T1000 (cell line): ENCODE measurements at regions not wholly inside any gene's neighbourhood (a gene's known extent, or its start where the extent isn't known, plus 50 kb on each side); places are given as distances from the start of the nearest gene placed in this dataset.
"Not testable (repeated sequence)": the region's sequence is repeated elsewhere in the genome, so short reads cannot be mapped to it uniquely, and the experiment has no call there.

Source experiments
- DNase-seq: peaks from one replicate; lab custom pipeline; 2025; ENCODE audit warnings: mixed read lengths; lab: John Stamatoyannopoulos, UW

DNA sequence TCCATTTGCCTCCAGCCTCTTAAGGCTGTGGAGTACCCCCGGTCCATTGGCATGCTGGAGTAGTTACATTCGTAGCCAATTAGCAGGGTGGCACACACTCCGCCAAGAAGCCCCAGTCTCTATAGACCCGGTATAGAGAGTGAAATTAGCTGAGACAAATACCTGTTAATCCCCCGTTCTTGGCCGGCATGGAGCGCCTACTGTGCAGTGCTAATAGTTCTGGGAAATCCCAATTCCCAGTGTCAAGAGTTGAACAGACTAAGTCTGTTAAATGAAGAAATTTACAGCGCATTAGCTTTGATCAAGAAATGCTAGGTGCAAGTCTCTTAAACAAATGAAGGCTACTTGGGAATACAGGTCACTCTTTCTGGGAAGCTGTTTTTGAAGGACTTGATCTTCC lies 127.8 kb upstream of the ARX start:
- DNase-seq: no peak

DNA sequence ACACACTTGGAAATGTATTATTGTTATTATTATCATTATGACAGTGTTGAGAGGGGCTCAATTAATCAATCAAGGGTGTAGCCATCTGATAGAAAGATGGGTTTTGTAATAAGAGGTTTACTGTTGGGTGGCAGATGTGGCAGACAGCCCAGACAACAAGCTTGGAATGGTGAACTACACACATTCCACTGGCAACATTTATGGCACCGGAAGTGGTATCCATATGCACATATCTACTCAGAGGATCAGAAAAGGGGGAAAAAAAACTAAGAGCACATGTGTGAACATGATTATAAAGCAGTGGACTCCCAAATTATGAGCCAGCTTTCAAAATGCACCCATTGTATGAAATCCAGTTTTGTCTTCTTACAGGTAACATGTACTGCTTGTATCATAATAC lies 125.9 kb upstream of the ARX start:
- no peak for DNase-seq

DNA sequence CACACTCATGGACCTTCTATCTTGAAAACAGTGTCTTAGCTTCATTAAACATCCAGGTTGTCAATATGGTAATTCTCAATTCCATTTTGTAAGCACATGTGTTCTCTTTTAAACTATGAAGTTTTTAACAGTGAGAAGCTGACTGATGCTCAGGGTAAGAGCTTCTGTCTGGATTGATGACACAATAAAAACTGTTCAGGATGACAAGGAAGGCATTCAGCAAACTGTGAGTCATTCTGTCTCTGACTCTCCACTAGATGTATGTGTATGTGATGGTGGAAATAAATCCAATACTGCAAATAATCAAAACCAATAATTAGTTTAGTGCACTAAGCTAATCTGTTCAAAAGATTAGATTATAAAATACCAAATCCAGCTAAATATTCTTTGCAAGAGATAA lies 115.3 kb upstream of the ARX start:
- DNase-seq: no peak

DNA sequence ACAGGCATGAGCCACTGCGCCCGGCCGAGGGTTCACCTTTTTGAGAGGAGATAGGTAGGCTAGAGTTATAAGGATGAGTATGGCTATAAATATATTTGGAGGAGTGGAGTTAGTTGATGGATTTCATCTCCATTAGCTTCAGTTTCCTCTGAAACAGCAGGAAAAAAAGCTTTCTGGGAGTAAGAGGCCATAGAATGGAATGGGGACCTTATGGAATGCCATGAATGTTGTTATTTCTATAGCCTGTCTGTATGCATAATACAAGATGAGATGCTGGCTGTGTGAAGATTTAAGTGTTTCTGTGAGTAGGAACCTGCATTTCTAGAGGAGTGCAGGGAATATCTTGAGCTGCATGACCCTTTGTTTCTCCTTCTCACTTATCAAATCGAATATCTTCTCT lies 114.9 kb upstream of the ARX start:
- no peak for DNase-seq

DNA sequence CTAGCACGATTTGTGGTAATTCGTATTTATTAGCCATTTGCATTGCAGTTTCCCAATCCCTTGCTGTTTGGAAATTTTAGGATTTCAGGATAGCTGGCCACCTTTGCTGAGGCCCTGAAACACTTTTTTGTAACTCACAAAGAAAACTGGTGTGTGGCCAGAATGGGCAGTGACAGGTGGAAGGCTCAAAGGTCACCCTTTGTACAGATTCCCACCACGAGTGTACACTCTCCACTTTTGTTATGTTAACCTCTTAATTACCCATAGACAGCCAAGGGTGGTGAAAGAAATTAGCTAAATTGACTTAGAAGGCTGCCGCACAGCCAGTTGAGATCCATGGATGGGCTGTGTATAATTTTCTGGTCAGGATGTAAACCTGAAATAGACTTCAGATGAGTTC lies 109.7 kb upstream of the ARX start:
- no peak for DNase-seq

DNA sequence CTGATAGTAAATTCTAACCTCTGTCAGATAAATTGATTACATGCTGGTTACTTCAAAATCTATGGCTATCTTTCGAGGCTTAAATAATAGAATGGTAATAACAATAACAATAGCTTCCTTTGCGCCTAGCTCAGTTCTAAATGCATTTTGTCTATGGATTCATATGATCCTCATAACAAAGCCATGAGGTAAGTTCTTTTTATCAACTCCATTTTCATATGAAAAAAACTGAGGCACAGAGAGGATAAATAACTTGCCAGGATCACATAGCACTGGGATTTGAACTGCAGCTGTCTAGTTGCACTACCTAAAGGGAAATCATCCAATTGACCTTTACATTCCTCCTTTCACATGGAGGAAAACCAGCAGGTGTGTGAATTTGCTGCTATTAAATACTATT lies 108.6 kb upstream of the ARX start:
- no peak for DNase-seq

DNA sequence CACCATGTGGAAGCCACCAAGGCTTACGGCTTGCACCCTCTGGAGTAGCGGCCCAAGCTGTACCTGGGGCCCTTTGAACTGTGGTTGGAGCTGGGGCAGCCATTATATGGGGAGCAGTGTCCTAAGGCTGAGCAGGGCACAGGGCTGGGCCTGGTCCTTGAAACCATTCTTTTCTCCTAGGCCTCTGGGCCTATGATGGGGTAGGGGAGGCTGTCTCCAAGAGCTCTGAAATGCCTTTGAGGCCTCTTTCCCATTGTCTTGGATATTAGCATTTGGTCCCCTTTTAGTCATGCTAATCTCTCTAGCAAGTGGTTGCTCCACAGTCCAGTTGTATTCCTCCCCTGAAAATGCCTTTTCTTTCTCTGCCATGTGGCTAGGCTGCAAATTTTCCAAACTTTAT lies 96.4 kb upstream of the ARX start:
- DNase-seq: no peak

- DNase-seq: no peak
Observed at GRCh38 chrX:25108481-25108880, 92.7 kb upstream of the ARX start.

- no peak for DNase-seq
Observed at GRCh38 chrX:25105221-25105620, 89.5 kb upstream of the ARX start.

GRCh38 chrX:25096522-25097045 lies 80.8 kb upstream of the ARX start:
- no peak for DNase-seq

GRCh38 chrX:25091152-25091551 lies 75.4 kb upstream of the ARX start:
- not testable (repeated sequence) for DNase-seq

DNA sequence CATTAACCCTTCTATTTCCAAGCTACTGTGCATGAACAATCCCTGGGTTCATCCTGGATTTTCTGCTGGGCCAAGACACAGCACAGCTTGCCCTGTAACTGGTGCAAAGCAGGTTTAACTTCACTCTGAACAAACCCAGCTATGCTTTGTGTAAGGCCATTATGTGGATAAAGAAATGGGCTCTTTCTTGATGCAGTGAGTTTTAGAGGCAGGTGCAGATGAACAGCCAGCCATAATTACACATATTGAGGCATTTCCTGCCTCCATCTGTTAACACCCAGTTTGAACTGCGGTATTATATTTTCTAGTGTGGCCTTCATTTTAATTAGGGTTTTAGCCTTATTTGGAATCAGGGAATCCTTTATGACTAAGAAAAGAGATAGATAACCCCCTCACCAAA lies 68.7 kb upstream of the ARX start:
- DNase-seq: no peak

DNA sequence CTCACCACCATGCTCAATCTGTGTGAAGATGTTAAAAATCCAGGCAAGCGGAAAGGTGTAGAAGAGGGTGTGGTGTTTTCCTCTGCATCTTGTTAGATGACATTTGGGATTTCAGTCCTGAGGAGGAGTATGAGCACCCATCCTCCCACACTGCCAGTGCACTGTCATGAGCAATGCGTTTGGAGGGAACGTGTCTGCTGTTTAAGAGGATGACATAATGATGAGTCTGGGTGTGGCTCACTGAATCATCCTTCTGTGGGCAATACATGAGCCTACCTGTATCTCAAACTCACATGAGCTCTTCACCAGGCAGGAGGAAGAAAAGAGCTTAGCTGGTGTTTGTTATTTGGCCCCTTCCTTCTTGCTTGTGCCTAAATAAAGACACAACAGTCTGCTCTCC lies 67.9 kb upstream of the ARX start:
- no peak for DNase-seq

DNA sequence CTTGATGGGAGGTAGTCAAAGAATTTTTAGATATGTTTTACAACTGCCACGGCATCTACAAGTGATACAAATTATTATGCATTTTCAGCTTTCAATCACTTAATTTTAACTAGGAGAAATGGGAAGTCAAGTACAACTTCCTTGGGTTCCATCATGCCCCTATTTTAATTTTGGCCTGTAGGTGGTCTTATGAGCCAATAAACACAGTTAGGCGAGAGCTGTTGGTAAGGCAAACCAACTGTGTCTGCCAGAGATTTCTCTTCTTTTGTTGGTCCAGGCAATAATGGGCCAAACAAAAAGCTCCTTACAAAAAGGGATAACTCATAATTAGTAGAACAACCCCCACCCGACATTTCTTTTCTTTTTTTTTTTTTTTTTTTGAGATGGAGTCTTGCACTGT lies 63.3 kb upstream of the ARX start:
- no peak for DNase-seq

DNA sequence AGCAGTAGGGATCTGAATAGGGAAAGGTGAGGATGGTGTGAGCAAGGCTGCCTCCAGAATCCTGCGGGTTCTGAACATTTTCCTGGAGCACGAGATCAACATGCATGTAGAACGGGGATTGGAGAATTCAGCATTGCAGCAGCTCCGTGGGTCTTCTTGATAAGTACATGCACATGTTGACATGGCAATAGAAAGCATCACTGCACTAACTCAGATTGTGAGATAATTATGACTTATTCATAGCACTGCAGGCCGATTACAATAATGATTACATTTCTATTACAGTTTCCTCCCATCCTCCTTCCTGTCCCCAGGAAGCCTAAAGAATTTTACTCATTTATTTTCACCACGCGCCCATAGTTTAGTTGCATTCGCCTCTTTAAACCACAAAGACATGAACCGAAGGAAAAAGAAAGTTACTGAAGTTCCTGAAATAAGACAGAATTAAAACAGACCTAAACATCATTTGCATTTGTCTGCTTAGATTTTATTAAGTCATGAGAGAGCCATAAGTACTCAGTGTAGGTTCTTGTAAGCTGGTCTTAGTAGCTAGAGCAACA lies 61.3 kb upstream of the ARX start:
- no peak for DNase-seq

DNA sequence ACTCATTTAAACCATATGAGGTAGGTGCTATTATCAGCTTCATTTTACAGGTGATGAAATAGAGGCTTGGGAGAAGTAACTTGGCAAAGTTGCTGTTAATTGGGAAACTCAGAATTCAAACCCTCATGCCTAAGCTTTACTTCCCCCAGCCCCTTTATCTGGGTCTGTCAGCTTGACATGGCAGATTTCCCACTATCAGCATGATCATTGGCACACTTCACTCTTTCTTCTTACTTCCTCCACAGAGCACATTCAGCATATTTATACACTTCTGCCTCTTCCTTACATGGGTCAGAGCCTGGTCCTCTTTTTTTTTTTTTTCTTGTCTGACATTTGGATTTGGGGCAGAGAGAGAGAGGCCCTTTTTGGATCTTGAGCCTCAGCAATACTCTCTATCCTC lies 56.5 kb upstream of the ARX start:
- DNase-seq: no peak

GRCh38 chrX:25070038-25070437 lies 54.3 kb upstream of the ARX start:
- DNase-seq: no peak

- DNase-seq: no peak
Observed at GRCh38 chrX:25069209-25069608, 53.4 kb upstream of the ARX start.

DNA sequence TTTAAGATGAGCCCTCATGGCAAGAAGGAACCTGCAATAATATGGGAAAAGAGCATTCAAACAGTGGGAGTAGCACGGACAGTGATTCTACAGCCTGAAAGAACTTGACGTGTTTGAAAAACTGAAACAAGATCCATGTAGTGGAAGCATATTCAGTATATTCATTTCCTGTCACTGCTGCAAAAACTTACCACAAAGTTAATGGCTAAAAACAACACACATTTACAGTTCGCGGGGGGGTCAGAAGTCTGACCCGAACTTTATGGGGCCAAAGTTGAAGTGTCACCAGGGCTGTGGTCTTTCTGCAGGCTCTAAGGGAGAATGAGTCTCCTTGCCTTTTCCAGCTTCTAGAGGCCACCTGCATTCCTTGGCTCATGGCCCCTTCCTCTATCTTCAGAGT lies 52.6 kb upstream of the ARX start:
- no peak for DNase-seq

DNA sequence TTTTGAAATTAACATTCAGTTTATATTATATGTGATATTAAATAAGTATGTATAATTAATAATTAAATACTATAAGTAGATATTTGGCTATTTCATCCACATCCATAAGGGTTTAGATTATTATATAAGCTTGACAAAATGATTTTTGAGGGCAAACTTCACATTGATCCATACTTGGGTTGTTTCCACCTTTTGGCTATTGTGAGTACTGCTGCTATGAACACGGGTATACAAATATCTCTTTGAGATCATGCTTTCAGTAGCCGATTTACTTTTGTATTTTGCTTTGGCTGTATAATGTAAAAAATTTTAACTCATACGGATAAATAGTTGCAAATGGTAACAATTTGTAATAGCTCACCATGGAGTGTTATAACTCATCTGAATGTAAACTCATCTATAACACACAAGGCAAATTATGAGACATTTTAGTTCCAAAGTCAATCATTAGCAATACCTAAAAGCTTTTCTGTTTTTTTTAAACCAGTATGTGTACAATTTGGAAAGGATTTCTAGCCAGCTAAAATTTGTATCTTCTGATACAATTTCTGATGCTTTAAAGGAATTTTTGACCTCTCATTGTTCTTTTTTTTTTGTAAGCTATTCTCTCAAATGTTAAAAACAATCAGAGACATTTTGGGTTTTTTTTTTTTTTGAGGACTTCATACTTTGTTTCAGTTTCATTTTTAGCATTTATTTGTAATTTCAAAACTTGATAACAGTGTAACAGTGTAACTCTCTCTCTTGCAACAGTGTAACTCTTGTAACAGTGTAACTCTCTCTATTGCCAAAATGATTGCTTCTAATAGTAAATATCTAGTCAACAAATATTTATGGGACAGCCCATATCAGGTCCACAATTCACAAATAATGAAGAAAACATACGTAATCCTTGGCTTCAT lies 51.8 kb upstream of the ARX start:
- no peak for DNase-seq

DNA sequence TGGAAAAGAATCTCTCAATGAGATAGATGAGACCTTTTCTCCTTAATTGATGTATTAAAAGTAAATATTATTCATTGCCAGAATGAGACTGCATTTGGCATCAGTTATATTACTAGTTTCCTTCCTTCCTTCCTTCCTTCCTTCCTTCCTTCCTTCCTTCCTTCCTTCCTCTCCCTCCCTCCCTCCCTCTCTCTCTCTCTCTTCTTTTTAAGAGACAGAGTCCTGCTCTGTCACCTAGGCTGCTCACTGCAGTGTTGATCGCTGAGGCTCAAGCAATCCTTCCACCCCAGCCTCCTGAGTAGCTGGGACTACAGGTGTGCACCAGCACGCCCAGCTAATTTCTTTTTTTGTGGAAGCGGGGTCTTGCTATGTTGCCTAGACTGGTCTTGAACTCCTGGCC lies 50.4 kb upstream of the ARX start:
- DNase-seq: no peak
